NCI-H524 treated with DMSO at 0.1 percent for 48 hours (cell line): ENCODE measurements at regions not wholly inside any gene's neighbourhood (a gene's known extent, or its start where the extent isn't known, plus 50 kb on each side); places are given as distances from the start of the nearest gene placed in this dataset.
"Not testable (repeated sequence)": the region's sequence is repeated elsewhere in the genome, so short reads cannot be mapped to it uniquely, and the experiment has no call there.

ENCODE experiments used
- DNase-seq: peaks from one replicate; lab custom pipeline; 2025; lab: John Stamatoyannopoulos, UW

GRCh38 chr13:68944272-68944671, 1163.4 kb upstream of the ATXN8OS start:
- no peak for DNase-seq

- DNase-seq: no peak
Measured at GRCh38 chr13:68940049-68940448, 1167.6 kb upstream of the ATXN8OS start.

- no peak for DNase-seq
Measured at GRCh38 chr13:68938639-68939038, 1169.0 kb upstream of the ATXN8OS start.

- no peak for DNase-seq
Measured at GRCh38 chr13:68929075-68929745, 1178.4 kb upstream of the ATXN8OS start.

GRCh38 chr13:68927387-68928026, 1180.1 kb upstream of the ATXN8OS start:
- no peak for DNase-seq

GRCh38 chr13:68923995-68924394, 1183.6 kb upstream of the ATXN8OS start:
- DNase-seq: no peak

GRCh38 chr13:68908879-68909278, 1198.7 kb upstream of the ATXN8OS start:
- DNase-seq: no peak

- no peak for DNase-seq
Measured at GRCh38 chr13:68905186-68905585, 1202.4 kb upstream of the ATXN8OS start.

- DNase-seq: no peak
Measured at GRCh38 chr13:68897331-68897928, 1210.2 kb upstream of the ATXN8OS start.

GRCh38 chr13:68895696-68896095, 1211.9 kb upstream of the ATXN8OS start:
- no peak for DNase-seq

- not testable (repeated sequence) for DNase-seq
Measured at GRCh38 chr13:68893721-68894120, 1213.9 kb upstream of the ATXN8OS start.

- not testable (repeated sequence) for DNase-seq
Measured at GRCh38 chr13:68892596-68892995, 1215.0 kb upstream of the ATXN8OS start.

- not testable (repeated sequence) for DNase-seq
Measured at GRCh38 chr13:68890101-68890500, 1217.5 kb upstream of the ATXN8OS start.

GRCh38 chr13:68888832-68889231, 1218.8 kb upstream of the ATXN8OS start:
- no peak for DNase-seq

GRCh38 chr13:68872338-68872737, 1235.3 kb upstream of the ATXN8OS start:
- no peak for DNase-seq

- DNase-seq: no peak
Measured at GRCh38 chr13:68851026-68851425, 1256.6 kb upstream of the ATXN8OS start.

GRCh38 chr13:68850160-68850559, 1257.5 kb upstream of the ATXN8OS start:
- DNase-seq: no peak

GRCh38 chr13:68846663-68847062, 1261.0 kb upstream of the ATXN8OS start:
- no peak for DNase-seq

GRCh38 chr13:68834375-68834774, 1273.3 kb upstream of the ATXN8OS start:
- DNase-seq: peak; percentile 19

- no peak for DNase-seq
Measured at GRCh38 chr13:68816715-68817114, 1290.9 kb upstream of the ATXN8OS start.

GRCh38 chr13:68813180-68813796, 1294.3 kb upstream of the ATXN8OS start:
- no peak for DNase-seq

- no peak for DNase-seq
Measured at GRCh38 chr13:68810660-68811059, 1297.0 kb upstream of the ATXN8OS start.

- no peak for DNase-seq
Measured at GRCh38 chr13:68808456-68808855, 1299.2 kb upstream of the ATXN8OS start.
